Left lung (tissue), 4 donors: ENCODE measurements at regions not wholly inside any gene's neighbourhood (a gene's known extent, or its start where the extent isn't known, plus 50 kb on each side); places are given as distances from the start of the nearest gene placed in this dataset.

Experiments used
- ATAC-seq: fragments of 200-7000 bp; cut with Tn5 transposase; one replicate; pipeline ENCODE4 v1.9.1; 2020; ENCODE audit warnings: moderate library complexity
- DNase-seq, 4 donors: peaks; one replicate each; pipeline ENCODE4 v3.0.0-alpha.2; 2013 to 2020
- H3K27ac ChIP-seq, 2 donors: fragments of 200-600 bp; sonication (generic) in 1 of 2; one replicate each; pipeline versions ENCODE4 v1.5.0 to v1.8.0; 2020 to 2021
- H3K27me3 ChIP-seq, 2 donors: fragments of 200-600 bp; sonication (generic) in 1 of 2; one replicate each; pipeline versions ENCODE4 v1.5.0 to v1.8.0; 2020 to 2021
- H3K36me3 ChIP-seq, 2 donors: fragments of 200-600 bp; sonication (generic) in 1 of 2; one replicate each; pipeline versions ENCODE4 v1.5.0 to v1.8.0; 2020 to 2021
- H3K4me1 ChIP-seq, 2 donors: fragments of 200-600 bp; one replicate each; pipeline ENCODE4 v1.8.0; 2021
- H3K4me3 ChIP-seq, 2 donors: fragments of 200-600 bp; sonication (generic) in 1 of 2; one replicate each; pipeline versions ENCODE4 v1.5.0 to v1.8.0; 2020 to 2021; ENCODE audit warnings: mild to moderate bottlenecking in 1 of 2
- H3K9me3 ChIP-seq, 2 donors: fragments of 200-600 bp; sonication (generic) in 1 of 2; one replicate each; pipeline versions ENCODE4 v1.5.0 to v1.8.0; 2020 to 2021
- CTCF ChIP-seq, 2 donors: fragments of 200-600 bp; sonication (generic) in 1 of 2; IDR thresholded peaks; one replicate each; pipeline versions ENCODE4 v1.5.0 to v1.8.0; 2021; ENCODE audit warnings: antibody characterized with exemption in 2 of 2
- intact Hi-C, 2 donors: fragments of 100-400 bp; cut with DNase I; formaldehyde crosslinking; loops; one replicate each; pipeline versions ENCODE4 v1.11.2 to v1.14.2; 2022
- donor health status: DM: no; HTN: yes; CAD: no.
- donor health status: DM: no; HTN: no; CAD: no.

- Histone ChIP-seq H3K4me3 (no peak overlapping the region), H3K9me3 (peaks cover 0 to 2% of the 10 kb centered on the region in 2 donors), H3K4me1 (no peaks in the 10 kb centered on the region), H3K27ac (no peak overlapping the region), H3K36me3 (no peaks in the 10 kb centered on the region), H3K27me3 (no peaks in the 10 kb centered on the region)
- ATAC-seq (no peak), DNase-seq (no peak)
- intact Hi-C loops: no loop called here
- no peak for TF ChIP-seq CTCF (IDR thresholded peaks at IDR 0.05)
These were observed 60.6 kb upstream of the NEBL start for GRCh38 chr10:20957744-20958143.

GRCh38 chr10:20956843-20957242 is 59.7 kb upstream of the NEBL start:
- intact Hi-C loops: no loop called here
- no peak overlapping the region for H3K4me3 ChIP-seq
- peaks cover 0 to 2% of the 10 kb centered on the region in 2 donors for H3K9me3 ChIP-seq
- no peak for TF ChIP-seq CTCF (IDR thresholded peaks at IDR 0.05)
- H3K4me1 ChIP-seq: no peaks in the 10 kb centered on the region
- ATAC-seq (no peak), DNase-seq (no peak)
- H3K36me3 ChIP-seq: no peaks in the 10 kb centered on the region
- no peaks in the 10 kb centered on the region for H3K27me3 ChIP-seq
- H3K27ac ChIP-seq: no peak overlapping the region

- Histone ChIP-seq H3K4me1 (no peaks in the 10 kb centered on the region), H3K27me3 (no peaks in the 10 kb centered on the region), H3K4me3 (no peak overlapping the region), H3K36me3 (no peaks in the 10 kb centered on the region), H3K27ac (no peak overlapping the region), H3K9me3 (peaks cover 0 to 2% of the 10 kb centered on the region in 2 donors)
- no peak for TF ChIP-seq CTCF (IDR thresholded peaks at IDR 0.05)
- intact Hi-C loops: no loop called here
- no peak for ATAC-seq
- no peak for DNase-seq
These were observed 58.3 kb upstream of the NEBL start for GRCh38 chr10:20955355-20955893.

GRCh38 chr10:20954519-20954918 is 57.4 kb upstream of the NEBL start:
- H3K4me1 ChIP-seq: no peaks in the 10 kb centered on the region
- no peak overlapping the region for H3K27ac ChIP-seq
- H3K4me3 ChIP-seq: no peak overlapping the region
- no peaks in the 10 kb centered on the region for H3K36me3 ChIP-seq
- ATAC-seq: no peak
- no peak for TF ChIP-seq CTCF (IDR thresholded peaks at IDR 0.05)
- no peaks in the 10 kb centered on the region for H3K27me3 ChIP-seq
- peaks cover 0 to 2% of the 10 kb centered on the region in 2 donors for H3K9me3 ChIP-seq
- intact Hi-C loops: no loop called here
- no peak for DNase-seq

GRCh38 chr10:20953120-20953519 is 56.0 kb upstream of the NEBL start:
- Histone ChIP-seq H3K36me3 (no peaks in the 10 kb centered on the region), H3K27me3 (no peaks in the 10 kb centered on the region), H3K9me3 (peaks cover 0 to 2% of the 10 kb centered on the region in 2 donors), H3K4me1 (no peaks in the 10 kb centered on the region), H3K4me3 (no peak overlapping the region), H3K27ac (no peak overlapping the region)
- no peak for DNase-seq
- ATAC-seq: no peak
- no peak for TF ChIP-seq CTCF (IDR thresholded peaks at IDR 0.05)
- intact Hi-C loops: no loop called here
